ENCODE measurements at regions not wholly inside any gene's neighbourhood (a gene's known extent, or its start where the extent isn't known, plus 50 kb on each side); places are given as distances from the start of the nearest gene placed in this dataset.

GRCh38 chr11:15714641-15715399 is 600.1 kb downstream of the INSC start:
- intact Hi-C loops (cut with DNase I) = no loop called here
- DNase-seq = no peak

GRCh38 chr11:15716550-15716949 is 601.8 kb downstream of the INSC start:
- DNase-seq = no peak
- intact Hi-C loops (cut with DNase I) = no loop called here

GRCh38 chr11:15720460-15720859 is 605.7 kb downstream of the INSC start:
- no peak for DNase-seq
- intact Hi-C loops (cut with DNase I) = no loop called here

GRCh38 chr11:15723966-15724365 is 609.2 kb downstream of the INSC start:
- intact Hi-C loops (cut with DNase I) = no loop called here
- no peak for DNase-seq

- intact Hi-C loops (cut with DNase I) = no loop called here
- DNase-seq = no peak
Measured at GRCh38 chr11:15724601-15725000, 609.9 kb downstream of the INSC start.

- intact Hi-C loops (cut with DNase I) = no loop called here
- DNase-seq = no peak
Measured at GRCh38 chr11:15725246-15725645, 610.5 kb downstream of the INSC start.

- no peak for DNase-seq
- intact Hi-C loops (cut with DNase I) = no loop called here
Measured at GRCh38 chr11:15726221-15726746, 611.6 kb downstream of the INSC start.

GRCh38 chr11:15726893-15727519 is 612.3 kb downstream of the INSC start:
- intact Hi-C loops (cut with DNase I) = no loop called here
- DNase-seq = no peak

- intact Hi-C loops (cut with DNase I) = no loop called here
- DNase-seq = no peak
Measured at GRCh38 chr11:15727520-15727914, 612.8 kb downstream of the INSC start.

- intact Hi-C loops (cut with DNase I) = no loop called here
- DNase-seq = no peak
Measured at GRCh38 chr11:15728207-15728606, 613.5 kb downstream of the INSC start.

- no peak for DNase-seq
- intact Hi-C loops (cut with DNase I) = no loop called here
Measured at GRCh38 chr11:15730263-15730994, 615.7 kb downstream of the INSC start.

GRCh38 chr11:15730995-15731385 is 616.3 kb downstream of the INSC start:
- no peak for DNase-seq
- intact Hi-C loops (cut with DNase I) = no loop called here

GRCh38 chr11:15735706-15736105 is 620.6 kb downstream of the SOX6 start:
- intact Hi-C loops (cut with DNase I) = no loop called here
- no peak for DNase-seq

- intact Hi-C loops (cut with DNase I) = no loop called here
- no peak for DNase-seq
Measured at GRCh38 chr11:15737320-15737719, 619.0 kb downstream of the SOX6 start.

GRCh38 chr11:15738931-15739330 is 617.4 kb downstream of the SOX6 start:
- no peak for DNase-seq
- intact Hi-C loops (cut with DNase I) = no loop called here

GRCh38 chr11:15742626-15743519 is 613.5 kb downstream of the SOX6 start:
- intact Hi-C loops (cut with DNase I) = no loop called here
- DNase-seq = no peak

- no peak for DNase-seq
- intact Hi-C loops (cut with DNase I) = no loop called here
Measured at GRCh38 chr11:15744693-15745092, 611.7 kb downstream of the SOX6 start.

GRCh38 chr11:15745266-15745665 is 611.1 kb downstream of the SOX6 start:
- DNase-seq = no peak
- intact Hi-C loops (cut with DNase I) = no loop called here

- DNase-seq = no peak
- intact Hi-C loops (cut with DNase I) = no loop called here
Measured at GRCh38 chr11:15747671-15748070, 608.7 kb downstream of the SOX6 start.

- intact Hi-C loops (cut with DNase I) = no loop called here
- DNase-seq = no peak
Measured at GRCh38 chr11:15748132-15748531, 608.2 kb downstream of the SOX6 start.

All from posterior cingulate gyrus (tissue), 11 donors.